ENCODE measurements at regions not wholly inside any gene's neighbourhood (a gene's known extent, or its start where the extent isn't known, plus 50 kb on each side); places are given as distances from the start of the nearest gene placed in this dataset.

DNA sequence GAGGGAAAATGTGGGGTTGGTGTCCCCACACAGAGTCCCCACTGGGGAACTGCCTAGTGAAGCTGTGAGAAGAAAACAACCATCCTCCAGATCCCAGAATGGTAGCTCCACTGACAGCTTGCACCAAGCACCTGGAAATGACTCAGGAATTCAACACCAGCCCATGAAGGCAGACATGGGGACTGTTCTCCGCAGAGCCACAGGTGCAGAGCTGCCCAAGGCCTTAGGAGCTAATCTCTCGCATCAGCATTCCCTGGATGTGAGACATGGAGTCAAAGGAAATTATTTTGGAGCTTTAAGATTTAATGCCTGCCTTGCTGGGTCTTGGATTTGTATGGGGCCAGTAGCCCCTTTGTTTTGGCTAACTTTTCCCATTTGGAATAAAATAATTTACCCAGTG is 367.9 kb downstream of the FAM133A start:
- no peak for FAIRE-seq
- no peak for TF ChIP-seq POLR2A (IDR thresholded peaks at IDR 0.05; ENCODE audit: low read depth, low read length)
- DNase-seq (ENCODE audit: insufficient read length): no peak

GRCh38 chrX:94045724-94046123 is 371.7 kb downstream of the FAM133A start:
- TF ChIP-seq POLR2AphosphoS5 (IDR thresholded peaks at IDR 0.05; ENCODE audit: low read depth, low read length): no peak
- TF ChIP-seq TAF1 (IDR thresholded peaks at IDR 0.05; ENCODE audit: borderline replicate concordance, low read depth, low read length): no peak
- TF ChIP-seq POLR2A (IDR thresholded peaks at IDR 0.05; ENCODE audit: low read depth, low read length): no peak
- FAIRE-seq: no peak
- DNase-seq (ENCODE audit: insufficient read length): no peak

GRCh38 chrX:94051926-94052325 is 377.9 kb downstream of the FAM133A start:
- no peak for FAIRE-seq
- TF ChIP-seq POLR2AphosphoS5 (IDR thresholded peaks at IDR 0.05; ENCODE audit: low read depth, low read length): no peak
- TF ChIP-seq TAF1 (IDR thresholded peaks at IDR 0.05; ENCODE audit: borderline replicate concordance, low read depth, low read length): no peak
- no peak for TF ChIP-seq POLR2A (IDR thresholded peaks at IDR 0.05; ENCODE audit: low read depth, low read length)
- no peak for DNase-seq (ENCODE audit: insufficient read length)

GRCh38 chrX:94053575-94053974 is 379.6 kb downstream of the FAM133A start:
- no peak for DNase-seq (ENCODE audit: insufficient read length)
- no peak for FAIRE-seq
- TF ChIP-seq POLR2AphosphoS5 (IDR thresholded peaks at IDR 0.05; ENCODE audit: low read depth, low read length) (no peak), TAF1 (IDR thresholded peaks at IDR 0.05; ENCODE audit: borderline replicate concordance, low read depth, low read length) (no peak), POLR2A (IDR thresholded peaks at IDR 0.05; ENCODE audit: low read depth, low read length) (no peak)

DNA sequence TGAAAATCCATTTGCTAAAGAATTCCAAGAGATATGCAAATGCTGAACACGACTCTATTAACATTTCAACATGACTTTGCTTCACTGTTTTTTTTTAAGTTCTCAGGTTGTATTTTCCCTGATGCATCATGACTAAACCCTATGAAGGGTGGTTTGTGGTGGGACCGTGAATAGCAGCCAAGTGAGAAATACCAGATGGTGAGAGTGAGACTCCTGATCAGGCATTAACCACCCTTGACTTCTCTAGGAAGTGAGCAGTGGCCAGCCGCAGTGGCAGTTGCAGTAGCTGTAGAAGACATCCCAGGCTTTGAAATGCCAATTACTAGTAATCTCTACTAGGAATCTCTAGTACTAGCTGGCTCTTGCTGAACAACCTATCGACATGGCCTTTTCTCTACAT is 383.4 kb downstream of the FAM133A start:
- TF ChIP-seq POLR2AphosphoS5 (IDR thresholded peaks at IDR 0.05; ENCODE audit: low read depth, low read length) (no peak), TAF1 (IDR thresholded peaks at IDR 0.05; ENCODE audit: borderline replicate concordance, low read depth, low read length) (no peak), POLR2A (IDR thresholded peaks at IDR 0.05; ENCODE audit: low read depth, low read length) (no peak)
- FAIRE-seq (no peak), DNase-seq (ENCODE audit: insufficient read length) (no peak)

DNA sequence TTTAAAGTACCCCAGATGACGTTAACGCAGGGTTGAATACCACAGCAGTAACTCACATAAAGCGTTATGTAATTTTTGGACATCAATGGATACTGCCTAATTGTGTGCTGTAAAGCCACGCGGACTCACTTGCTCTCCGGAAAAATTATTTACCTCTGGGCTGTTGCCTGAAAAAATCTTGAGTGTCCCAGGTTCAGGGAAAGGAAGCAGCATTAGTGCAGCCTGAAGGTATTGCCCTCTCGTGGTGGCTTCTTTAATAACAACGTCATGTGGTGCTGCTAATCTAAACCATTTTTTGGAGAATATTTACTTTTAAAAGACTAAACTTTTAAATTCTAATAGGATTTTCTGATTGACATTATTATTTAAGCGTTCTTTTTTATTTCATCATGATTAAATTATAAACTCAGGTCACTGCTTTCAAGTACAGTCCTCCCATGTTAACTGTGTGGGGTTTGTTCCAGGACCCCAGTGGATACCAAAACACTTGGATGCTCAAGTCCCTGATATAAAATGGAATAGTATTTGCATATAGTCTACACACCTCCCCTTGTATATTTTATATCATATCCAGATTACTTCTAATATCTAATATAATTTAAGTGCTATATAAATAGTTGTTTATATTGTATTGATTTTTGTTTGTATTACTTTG is 384.8 kb downstream of the FAM133A start:
- TF ChIP-seq POLR2AphosphoS5 (IDR thresholded peaks at IDR 0.05; ENCODE audit: low read depth, low read length): no peak
- no peak for TF ChIP-seq POLR2A (IDR thresholded peaks at IDR 0.05; ENCODE audit: low read depth, low read length)
- TF ChIP-seq TAF1 (IDR thresholded peaks at IDR 0.05; ENCODE audit: borderline replicate concordance, low read depth, low read length): no peak
- FAIRE-seq (no peak), DNase-seq (ENCODE audit: insufficient read length) (no peak)

GRCh38 chrX:94065091-94065490 is 391.1 kb downstream of the FAM133A start:
- DNase-seq (ENCODE audit: insufficient read length): no peak
- TF ChIP-seq POLR2AphosphoS5 (IDR thresholded peaks at IDR 0.05; ENCODE audit: low read depth, low read length): no peak
- TF ChIP-seq POLR2A (IDR thresholded peaks at IDR 0.05; ENCODE audit: low read depth, low read length): no peak
- TF ChIP-seq TAF1 (IDR thresholded peaks at IDR 0.05; ENCODE audit: borderline replicate concordance, low read depth, low read length): no peak
- FAIRE-seq: no peak

- TF ChIP-seq POLR2AphosphoS5 (IDR thresholded peaks at IDR 0.05; ENCODE audit: low read depth, low read length): no peak
- no peak for TF ChIP-seq POLR2A (IDR thresholded peaks at IDR 0.05; ENCODE audit: low read depth, low read length)
- no peak for TF ChIP-seq TAF1 (IDR thresholded peaks at IDR 0.05; ENCODE audit: borderline replicate concordance, low read depth, low read length)
- no peak for FAIRE-seq
- no peak for DNase-seq (ENCODE audit: insufficient read length)
Observed at GRCh38 chrX:94089149-94089548, 415.1 kb downstream of the FAM133A start.

DNA sequence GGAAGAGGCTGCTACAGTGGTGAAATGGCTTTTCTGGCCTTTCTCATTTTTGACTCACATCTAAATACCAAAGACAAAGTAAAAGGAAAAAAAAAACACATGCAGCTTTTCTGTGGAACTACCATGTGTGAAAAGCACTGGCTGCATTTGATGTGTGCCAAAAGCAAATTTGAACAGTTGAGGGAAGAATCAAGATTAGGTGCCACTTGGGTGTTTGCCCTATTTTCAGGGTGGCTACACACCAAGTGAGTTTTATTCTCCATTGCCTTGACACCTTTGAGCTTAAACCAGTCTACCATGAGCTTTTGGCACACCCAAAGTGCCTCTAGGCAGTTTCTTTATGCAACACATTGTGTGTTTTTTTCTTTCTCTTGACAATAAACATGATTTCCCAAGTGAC is 423.9 kb downstream of the FAM133A start:
- no peak for TF ChIP-seq POLR2AphosphoS5 (IDR thresholded peaks at IDR 0.05; ENCODE audit: low read depth, low read length)
- no peak for TF ChIP-seq POLR2A (IDR thresholded peaks at IDR 0.05; ENCODE audit: low read depth, low read length)
- no peak for TF ChIP-seq TAF1 (IDR thresholded peaks at IDR 0.05; ENCODE audit: borderline replicate concordance, low read depth, low read length)
- FAIRE-seq (no peak), DNase-seq (ENCODE audit: insufficient read length) (no peak)

DNA sequence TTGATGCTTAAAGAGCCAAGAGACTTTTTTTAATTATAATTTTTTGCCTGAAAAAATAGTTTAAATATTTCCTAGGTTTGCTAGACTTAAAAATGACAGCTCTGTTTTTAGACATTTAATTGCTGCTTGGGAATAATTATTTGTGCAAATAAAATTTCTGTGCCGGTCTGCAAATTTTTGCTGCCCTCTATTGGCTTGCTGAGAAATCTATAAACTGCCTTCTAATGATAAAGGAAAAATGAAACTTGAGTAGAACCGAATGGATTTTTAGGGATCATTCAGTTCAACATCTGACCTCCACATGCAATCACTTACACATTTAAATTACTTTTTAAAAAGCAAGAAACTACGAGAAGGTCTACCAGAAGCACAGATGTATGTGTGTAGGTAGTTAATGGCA is 434.0 kb downstream of the FAM133A start:
- FAIRE-seq: no peak
- DNase-seq (ENCODE audit: insufficient read length): no peak
- TF ChIP-seq TAF1 (IDR thresholded peaks at IDR 0.05; ENCODE audit: borderline replicate concordance, low read depth, low read length) (no peak), POLR2AphosphoS5 (IDR thresholded peaks at IDR 0.05; ENCODE audit: low read depth, low read length) (no peak), POLR2A (IDR thresholded peaks at IDR 0.05; ENCODE audit: low read depth, low read length) (no peak)

GRCh38 chrX:94114362-94114761 is 440.4 kb downstream of the FAM133A start:
- no peak for DNase-seq (ENCODE audit: insufficient read length)
- TF ChIP-seq POLR2A (IDR thresholded peaks at IDR 0.05; ENCODE audit: low read depth, low read length): no peak
- TF ChIP-seq POLR2AphosphoS5 (IDR thresholded peaks at IDR 0.05; ENCODE audit: low read depth, low read length): no peak
- TF ChIP-seq TAF1 (IDR thresholded peaks at IDR 0.05; ENCODE audit: borderline replicate concordance, low read depth, low read length): no peak
- FAIRE-seq: no peak

- DNase-seq (ENCODE audit: insufficient read length) (no peak), FAIRE-seq (no peak)
- TF ChIP-seq POLR2A (IDR thresholded peaks at IDR 0.05; ENCODE audit: low read depth, low read length) (no peak), TAF1 (IDR thresholded peaks at IDR 0.05; ENCODE audit: borderline replicate concordance, low read depth, low read length) (no peak), POLR2AphosphoS5 (IDR thresholded peaks at IDR 0.05; ENCODE audit: low read depth, low read length) (no peak)
Observed at GRCh38 chrX:94121799-94122198, 447.8 kb downstream of the FAM133A start.

DNA sequence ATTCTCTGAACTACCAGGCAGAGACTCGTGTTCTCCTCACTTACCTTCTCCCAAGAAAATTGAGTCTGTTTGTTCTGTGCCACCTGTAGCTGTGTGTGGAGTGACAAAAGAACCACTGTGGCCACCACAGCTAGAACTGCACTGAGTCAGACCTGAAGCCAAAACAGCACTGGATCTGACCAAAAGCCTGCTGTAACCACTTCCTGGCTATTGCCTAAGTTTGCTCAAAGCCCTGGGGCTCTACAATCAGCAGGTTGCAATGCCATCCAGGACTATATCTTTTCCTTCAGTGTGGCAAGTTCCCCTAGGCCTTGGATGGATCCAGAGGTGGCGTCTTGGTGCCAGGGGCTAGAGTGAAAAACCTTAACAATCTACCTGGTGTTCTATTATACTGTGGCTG is 449.1 kb downstream of the FAM133A start:
- FAIRE-seq (no peak), DNase-seq (ENCODE audit: insufficient read length) (no peak)
- TF ChIP-seq TAF1 (IDR thresholded peaks at IDR 0.05; ENCODE audit: borderline replicate concordance, low read depth, low read length) (no peak), POLR2AphosphoS5 (IDR thresholded peaks at IDR 0.05; ENCODE audit: low read depth, low read length) (no peak), POLR2A (IDR thresholded peaks at IDR 0.05; ENCODE audit: low read depth, low read length) (no peak)

Measured in GM12892 (cell line).